ENCODE measurements at regions not wholly inside any gene's neighbourhood (a gene's known extent, or its start where the extent isn't known, plus 50 kb on each side); places are given as distances from the start of the nearest gene placed in this dataset.
A peak's percentile ranks its signal among the peaks of the same experiment; 100 is the strongest.

GRCh38 chr9:129383019-129383560 lies 205.0 kb upstream of the IER5L start:
- H3K27me3 ChIP-seq (ENCODE audit: insufficient read depth, low read length), result no peaks in the 10 kb centered on the region
- no peak overlapping the region for H2AFZ ChIP-seq (ENCODE audit: low read depth, low read length, poor library complexity, severe bottlenecking)
- no peaks in the 10 kb centered on the region for H3K9me3 ChIP-seq (ENCODE audit: control insufficient read depth in 1 of 2, insufficient read depth in 1 of 2, low read depth in 1 of 2, low read length in 2 of 2)
- TF ChIP-seq SP1 (IDR thresholded peaks at IDR 0.05; ENCODE audit: low read depth), result no peak
- no peak for TF ChIP-seq RAD21 (IDR thresholded peaks at IDR 0.05; ENCODE audit: low read depth)
- TF ChIP-seq CBX3 (IDR thresholded peaks at IDR 0.05; ENCODE audit: low read depth), result no peak
- TF ChIP-seq ELF1 (IDR thresholded peaks at IDR 0.05; ENCODE audit: borderline replicate concordance, low read depth), result no peak
- TF ChIP-seq POLR2AphosphoS5 (IDR thresholded peaks at IDR 0.05; ENCODE audit: low read depth, low read length), result peak; percentile 67
- peak; percentile 52 for TF ChIP-seq ZBTB33 (IDR thresholded peaks at IDR 0.05; ENCODE audit: extremely low read depth, insufficient replicate concordance, low read length)
- no peak for TF ChIP-seq TCF7L2 (IDR thresholded peaks at IDR 0.05; ENCODE audit: borderline replicate concordance, extremely low read depth, insufficient read depth, insufficient read length)
- TF ChIP-seq POLR2A (IDR thresholded peaks at IDR 0.05; ENCODE audit: borderline replicate concordance, extremely low read depth, insufficient read depth, insufficient read length), result no peak
- TF ChIP-seq MAX (IDR thresholded peaks at IDR 0.05), result no peak
- TF ChIP-seq CTCF (IDR thresholded peaks at IDR 0.05 in 2 of 3, conservative IDR thresholded peaks at IDR 0.05 in 1 of 3; ENCODE audit: borderline replicate concordance in 1 of 3, insufficient read depth in 1 of 3, low read depth in 2 of 3, low read length in 2 of 3), result no peak
- TF ChIP-seq EZH2phosphoT487 (IDR thresholded peaks at IDR 0.05; ENCODE audit: borderline replicate concordance), result no peak
- no peak for TF ChIP-seq JUND (IDR thresholded peaks at IDR 0.05)
- peak; percentile 58 for TF ChIP-seq YY1 (IDR thresholded peaks at IDR 0.05; ENCODE audit: extremely low read depth, insufficient replicate concordance, low read depth, low read length)
- no peak for TF ChIP-seq ZFX (IDR thresholded peaks at IDR 0.05)
- no peak for TF ChIP-seq REST (IDR thresholded peaks at IDR 0.05; ENCODE audit: low read depth)
- TF ChIP-seq EZH2 (IDR thresholded peaks at IDR 0.05), result no peak
- ChIA-PET POLR2A (interaction anchor here (0.6 to 1.3 kb wide), 5 partner anchors 10 to 205 kb away, joined by 3 to 4 read pairs (median 4); partner anchors contain the start of gene IER5L), RAD21 (ENCODE audit: low non-redundant PET in 1 of 2, low total read pairs in 2 of 2, uncharacterized antibody in 2 of 2, unreplicated experiment in 2 of 2) (interaction anchor here (0.5 to 0.8 kb wide), 3 partner anchors 26 to 102 kb away, joined by 3 to 5 read pairs (median 5); no protein-coding TSS in a partner anchor), CTCF (interaction anchor here (0.7 kb wide), 2 partner anchors 9 to 565 kb away, joined by 3 to 5 read pairs; partner anchors contain the start of gene ENDOG)
- ATAC-seq (peak; percentile 75), DNase-seq (ENCODE audit: low read depth, low spot score) (peak; percentile 39)
- H3K9ac ChIP-seq (ENCODE audit: low read length), result peak overlapping the region; percentile 61
- no peaks in the 10 kb centered on the region for H3K36me3 ChIP-seq (ENCODE audit: control insufficient read depth in 1 of 2, insufficient read depth in 2 of 2, low read length in 2 of 2)
- H3K4me2 ChIP-seq (ENCODE audit: low read length), result peak overlapping the region; percentile 78
- peak overlapping the region; percentile 83 for H3K27ac ChIP-seq (ENCODE audit: low read depth, low read length)
- peak overlapping the region; percentile 29 to 54 for H3K4me3 ChIP-seq (replicated peaks in 1 of 2; ENCODE audit: low read depth in 1 of 2, low read length in 2 of 2)
- no peaks in the 10 kb centered on the region for H4K20me1 ChIP-seq (ENCODE audit: insufficient read depth)
- H3K9me2 ChIP-seq (ENCODE audit: insufficient read depth), result no peaks in the 10 kb centered on the region
- H3K79me2 ChIP-seq (ENCODE audit: insufficient read depth, low read length), result no peaks in the 10 kb centered on the region
- intact Hi-C loops (cut with micrococcal nuclease), result no loop called here
- no TSS peak for BruUV-seq (replicated peaks)
- peaks cover 58 to 62% of the 10 kb centered on the region in 2 experiments for H3K4me1 ChIP-seq (ENCODE audit: control insufficient read depth in 1 of 2, insufficient read depth in 2 of 2, low read length in 2 of 2)
